ENCODE measurements at regions not wholly inside any gene's neighbourhood (a gene's known extent, or its start where the extent isn't known, plus 50 kb on each side); places are given as distances from the start of the nearest gene placed in this dataset.

- no peak for TF ChIP-seq POLR2A (IDR thresholded peaks at IDR 0.05)
- no peak for TF ChIP-seq CTCF (IDR thresholded peaks at IDR 0.05)
Measured at GRCh38 chr6:27066381-27066780, 181.1 kb upstream of the PRSS16 start.
